Loucy (cell line): ENCODE measurements at regions not wholly inside any gene's neighbourhood (a gene's known extent, or its start where the extent isn't known, plus 50 kb on each side); places are given as distances from the start of the nearest gene placed in this dataset.

Source experiments
- H2AFZ ChIP-seq: fragments of 200-600 bp; sonication (generic); 2 replicates; pipeline ENCODE4 v1.6.0; 2016; ENCODE audit warnings: antibody characterized with exemption, mild to moderate bottlenecking, low read length, moderate library complexity
- H3F3A ChIP-seq: fragments of 200-600 bp; 2 replicates; pipeline ENCODE4 v1.6.0; 2016; ENCODE audit warnings: antibody characterized with exemption, low read depth, mild to moderate bottlenecking
- H3K27me3 ChIP-seq: fragments of 200-600 bp; sonication (generic); 2 replicates; pipeline ENCODE4 v1.6.1; 2014; ENCODE audit warnings: low read length, mild to moderate bottlenecking; ENCODE audit not compliant: insufficient read depth, poor library complexity, severe bottlenecking
- H3K36me3 ChIP-seq: fragments of 200-600 bp; sonication (generic); 2 replicates; pipeline ENCODE4 v1.6.1; 2016; ENCODE audit warnings: low read length; ENCODE audit not compliant: insufficient read depth
- H3K4me1 ChIP-seq: fragments of 200-600 bp; sonication (generic); 2 replicates; pipeline ENCODE4 v1.5.1; 2014; ENCODE audit warnings: low read length, mild to moderate bottlenecking; ENCODE audit not compliant: insufficient read depth, poor library complexity, severe bottlenecking
- H3K4me2 ChIP-seq: fragments of 200-600 bp; sonication (generic); 2 replicates; pipeline ENCODE4 v1.6.0; 2014; ENCODE audit warnings: antibody characterized with exemption, low read length, low read depth, mild to moderate bottlenecking; ENCODE audit not compliant: poor library complexity, severe bottlenecking
- H3K4me3 ChIP-seq: fragments of 200-600 bp; sonication (generic); 2 replicates; pipeline ENCODE4 v1.5.1; 2014; ENCODE audit warnings: low read length, mild to moderate bottlenecking, mixed read lengths; ENCODE audit not compliant: poor library complexity, severe bottlenecking
- H3K79me2 ChIP-seq: fragments of 200-600 bp; sonication (generic); 2 replicates; pipeline ENCODE4 v1.6.1; 2014; ENCODE audit warnings: low read length; ENCODE audit not compliant: insufficient read depth
- H3K9ac ChIP-seq: fragments of 200-600 bp; sonication (generic); 2 replicates; pipeline ENCODE4 v1.6.0; 2014; ENCODE audit warnings: mild to moderate bottlenecking, low read depth, low read length, moderate library complexity; ENCODE audit not compliant: poor library complexity, severe bottlenecking
- H3K9me2 ChIP-seq: fragments of 200-600 bp; sonication (generic); replicated peaks from 2 replicates; pipeline ENCODE4 v1.6.1; 2016; ENCODE audit warnings: low read depth, low read length, mixed read lengths
- H3K9me3 ChIP-seq: fragments of 200-600 bp; sonication (generic); 2 replicates; pipeline ENCODE4 v1.6.1; 2014; ENCODE audit warnings: mild to moderate bottlenecking, antibody characterized with exemption, low read length, low read depth; ENCODE audit not compliant: insufficient read depth
- H4K20me1 ChIP-seq: fragments of 200-600 bp; sonication (generic); 2 replicates; pipeline ENCODE4 v1.6.0; 2014; ENCODE audit warnings: antibody characterized with exemption, low read length, mild to moderate bottlenecking; ENCODE audit not compliant: insufficient read depth, poor library complexity, severe bottlenecking
- CTCF ChIP-seq: fragments of 200-600 bp; sonication (generic); conservative IDR thresholded peaks from 2 replicates; pipeline ENCODE4 v1.5.1; 2014; ENCODE audit warnings: mild to moderate bottlenecking, antibody characterized with exemption, low read length
- EZH2phosphoT487 ChIP-seq: fragments of 200-600 bp; IDR thresholded peaks from 2 replicates; pipeline ENCODE4 v1.6.1; 2018; ENCODE audit warnings: antibody characterized with exemption, mild to moderate bottlenecking, moderate library complexity, borderline replicate concordance

DNA sequence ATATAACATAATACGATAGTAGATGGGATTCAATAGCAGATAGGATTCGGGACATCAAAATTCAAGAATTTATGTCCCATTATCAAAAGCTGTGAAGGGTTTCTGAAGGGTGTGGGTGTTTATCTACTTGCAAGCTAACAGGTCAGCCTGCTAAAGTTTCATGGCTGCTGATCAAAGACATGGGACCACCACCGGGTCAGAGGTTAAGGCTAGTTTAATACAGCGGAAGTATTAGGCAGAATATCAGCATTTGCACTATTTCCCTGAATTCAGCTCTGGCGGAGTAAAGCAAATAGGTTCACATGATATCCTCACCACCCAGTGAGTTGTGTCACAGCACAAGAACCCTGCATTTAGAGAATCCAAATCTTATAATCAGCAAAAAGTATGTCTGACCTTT lies 82.5 kb downstream of the DSEL start:
- Histone ChIP-seq H3K9me2 (no peaks in the 10 kb centered on the region), H3K36me3 (no peaks in the 10 kb centered on the region), H3K4me2 (no peak overlapping the region), H3K4me1 (no peaks in the 10 kb centered on the region), H3K9ac (no peak overlapping the region), H3F3A (no peaks in the 10 kb centered on the region), H4K20me1 (no peaks in the 10 kb centered on the region), H3K9me3 (peaks cover 5% of the 10 kb centered on the region; the same call in 1 of the 2 replicates), H3K4me3 (no peak overlapping the region), H3K27me3 (no peaks in the 10 kb centered on the region), H3K79me2 (no peaks in the 10 kb centered on the region), H2AFZ (no peak overlapping the region)
- TF ChIP-seq EZH2phosphoT487 (no peak), CTCF (no peak)

- Histone ChIP-seq H3K4me3 (no peak overlapping the region), H3K4me2 (no peak overlapping the region), H3K79me2 (no peaks in the 10 kb centered on the region), H3K9me2 (no peaks in the 10 kb centered on the region), H2AFZ (no peak overlapping the region), H3K27me3 (no peaks in the 10 kb centered on the region), H3F3A (no peaks in the 10 kb centered on the region), H3K9me3 (peaks cover 3% of the 10 kb centered on the region; the same call in 1 of the 2 replicates), H3K4me1 (no peaks in the 10 kb centered on the region), H3K9ac (no peak overlapping the region), H3K36me3 (no peaks in the 10 kb centered on the region), H4K20me1 (no peaks in the 10 kb centered on the region)
- TF ChIP-seq EZH2phosphoT487 = no peak
- no peak for TF ChIP-seq CTCF
Observed at GRCh38 chr18:67432806-67433205, 83.7 kb downstream of the DSEL start.

- Histone ChIP-seq H3K4me1 (no peaks in the 10 kb centered on the region), H3K9me2 (no peaks in the 10 kb centered on the region), H4K20me1 (no peaks in the 10 kb centered on the region), H3F3A (no peaks in the 10 kb centered on the region), H2AFZ (no peak overlapping the region), H3K4me2 (no peak overlapping the region), H3K9me3 (no peaks in the 10 kb centered on the region), H3K27me3 (no peaks in the 10 kb centered on the region), H3K9ac (no peak overlapping the region), H3K79me2 (no peaks in the 10 kb centered on the region), H3K36me3 (no peaks in the 10 kb centered on the region), H3K4me3 (no peak overlapping the region)
- TF ChIP-seq CTCF (no peak), EZH2phosphoT487 (no peak)
Observed at GRCh38 chr18:67428805-67429204, 87.7 kb downstream of the DSEL start.
